ENCODE measurements at regions not wholly inside any gene's neighbourhood (a gene's known extent, or its start where the extent isn't known, plus 50 kb on each side); places are given as distances from the start of the nearest gene placed in this dataset.
A peak's percentile ranks its signal among the peaks of the same experiment; 100 is the strongest.

DNA sequence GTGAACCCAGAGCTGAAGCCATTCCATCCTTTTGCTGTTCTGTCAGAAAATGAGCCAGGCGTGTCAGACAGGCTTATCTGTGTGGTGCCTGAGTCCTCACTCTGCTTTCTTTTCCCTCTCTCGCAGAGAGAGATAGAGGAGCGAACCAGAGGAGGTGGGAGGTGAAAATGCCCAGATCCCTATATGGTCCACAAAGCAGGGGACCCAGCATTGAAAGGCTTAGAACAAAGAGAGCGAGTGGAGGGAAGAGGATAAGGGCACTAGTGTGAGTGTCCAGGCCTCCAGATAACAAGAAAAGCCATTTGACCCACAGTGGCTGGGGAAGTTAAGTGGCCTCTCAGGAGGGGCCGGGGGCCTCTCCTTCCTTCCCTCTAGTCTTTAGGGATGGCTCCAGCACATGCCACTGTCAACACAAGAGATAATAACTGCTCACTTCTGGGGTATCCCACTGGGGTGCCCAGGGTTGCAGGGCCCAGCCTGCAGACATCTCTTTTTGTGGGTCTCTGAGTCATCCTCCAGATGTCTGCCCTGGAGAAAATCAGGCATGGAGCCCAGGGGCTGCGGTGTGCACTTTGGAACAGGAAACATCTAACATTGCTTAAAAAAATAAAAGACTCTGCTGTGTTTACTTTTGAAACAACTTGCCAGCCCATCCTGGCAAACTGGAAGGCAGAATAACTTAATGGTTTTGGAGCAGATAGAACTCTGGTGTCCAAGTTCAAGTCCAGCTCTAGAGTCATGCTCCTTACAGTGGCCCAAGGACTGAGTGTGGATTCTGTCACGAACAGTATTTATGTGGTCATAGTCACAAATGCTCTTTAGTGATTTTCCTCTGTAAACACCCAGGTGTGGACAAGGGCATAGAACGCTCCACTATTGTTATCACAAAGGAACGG lies 189.5 kb downstream of the CXCL12 start:
- TF ChIP-seq, protein P1, sequence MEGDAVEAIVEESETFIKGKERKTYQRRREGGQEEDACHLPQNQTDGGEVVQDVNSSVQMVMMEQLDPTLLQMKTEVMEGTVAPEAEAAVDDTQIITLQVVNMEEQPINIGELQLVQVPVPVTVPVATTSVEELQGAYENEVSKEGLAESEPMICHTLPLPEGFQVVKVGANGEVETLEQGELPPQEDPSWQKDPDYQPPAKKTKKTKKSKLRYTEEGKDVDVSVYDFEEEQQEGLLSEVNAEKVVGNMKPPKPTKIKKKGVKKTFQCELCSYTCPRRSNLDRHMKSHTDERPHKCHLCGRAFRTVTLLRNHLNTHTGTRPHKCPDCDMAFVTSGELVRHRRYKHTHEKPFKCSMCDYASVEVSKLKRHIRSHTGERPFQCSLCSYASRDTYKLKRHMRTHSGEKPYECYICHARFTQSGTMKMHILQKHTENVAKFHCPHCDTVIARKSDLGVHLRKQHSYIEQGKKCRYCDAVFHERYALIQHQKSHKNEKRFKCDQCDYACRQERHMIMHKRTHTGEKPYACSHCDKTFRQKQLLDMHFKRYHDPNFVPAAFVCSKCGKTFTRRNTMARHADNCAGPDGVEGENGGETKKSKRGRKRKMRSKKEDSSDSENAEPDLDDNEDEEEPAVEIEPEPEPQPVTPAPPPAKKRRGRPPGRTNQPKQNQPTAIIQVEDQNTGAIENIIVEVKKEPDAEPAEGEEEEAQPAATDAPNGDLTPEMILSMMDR (IDR thresholded peaks at IDR 0.05), result no peak
- TF ChIP-seq EP300 (IDR thresholded peaks at IDR 0.05) (peak in 1 of 2 donors; percentile 45), POLR2A (IDR thresholded peaks at IDR 0.05) (no peak)

All from tibial nerve (tissue), 4 donors.